NCI-H526 (cell line): ENCODE measurements at regions not wholly inside any gene's neighbourhood (a gene's known extent, or its start where the extent isn't known, plus 50 kb on each side); places are given as distances from the start of the nearest gene placed in this dataset.

Experiments used
- DNase-seq, 2 experiments: peaks; one replicate each; lab custom pipeline; 2025; lab: John Stamatoyannopoulos, UW

- no peak for DNase-seq
These were observed 106.8 kb downstream of the CNTN3 start for GRCh38 chr3:74507691-74508090.

GRCh38 chr3:74506246-74506645, 108.2 kb downstream of the CNTN3 start:
- no peak for DNase-seq

DNA sequence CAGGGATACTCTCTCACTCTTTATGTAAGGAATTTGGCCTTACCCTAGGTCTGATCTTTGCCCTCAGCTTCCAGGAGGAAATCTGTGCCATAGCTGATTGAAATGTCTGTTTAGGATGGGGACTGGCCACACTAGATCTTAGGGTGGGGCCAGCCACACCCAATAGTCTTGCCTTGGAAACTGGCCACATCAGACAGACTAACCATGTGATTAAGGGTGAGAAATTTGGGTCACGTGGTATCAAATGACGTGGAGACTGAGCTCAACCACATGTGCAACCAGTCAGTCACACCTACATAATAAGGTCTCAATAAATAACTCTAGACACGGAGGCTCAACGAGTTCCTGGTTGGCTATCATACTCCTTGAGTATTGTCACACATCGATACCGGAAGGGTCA, 113.5 kb downstream of the CNTN3 start:
- DNase-seq = no peak

- no peak for DNase-seq
These were observed 114.2 kb downstream of the CNTN3 start for GRCh38 chr3:74500257-74500656.

GRCh38 chr3:74491874-74492273, 122.6 kb downstream of the CNTN3 start:
- DNase-seq = no peak

- no peak for DNase-seq
These were observed 125.2 kb downstream of the CNTN3 start for GRCh38 chr3:74489050-74489792.

DNA sequence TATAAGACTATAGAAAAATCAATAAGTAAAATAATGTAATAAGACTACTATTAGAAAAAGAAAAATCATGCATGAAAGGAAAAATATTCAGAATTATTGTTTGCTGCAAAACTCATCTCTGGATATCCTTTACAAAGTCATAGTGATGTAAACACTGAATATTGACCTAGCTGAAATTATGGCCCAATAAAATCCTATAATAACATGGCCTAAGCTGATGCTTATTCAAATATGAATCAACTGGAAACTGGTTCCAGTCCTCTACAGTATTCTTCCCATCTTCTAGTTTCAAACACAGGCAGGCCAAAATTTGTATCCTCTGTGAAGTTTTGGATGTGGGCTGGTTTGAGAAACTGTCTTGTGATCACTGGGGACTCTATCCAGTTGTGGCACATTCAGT, 134.5 kb downstream of the CNTN3 start:
- DNase-seq = no peak

DNA sequence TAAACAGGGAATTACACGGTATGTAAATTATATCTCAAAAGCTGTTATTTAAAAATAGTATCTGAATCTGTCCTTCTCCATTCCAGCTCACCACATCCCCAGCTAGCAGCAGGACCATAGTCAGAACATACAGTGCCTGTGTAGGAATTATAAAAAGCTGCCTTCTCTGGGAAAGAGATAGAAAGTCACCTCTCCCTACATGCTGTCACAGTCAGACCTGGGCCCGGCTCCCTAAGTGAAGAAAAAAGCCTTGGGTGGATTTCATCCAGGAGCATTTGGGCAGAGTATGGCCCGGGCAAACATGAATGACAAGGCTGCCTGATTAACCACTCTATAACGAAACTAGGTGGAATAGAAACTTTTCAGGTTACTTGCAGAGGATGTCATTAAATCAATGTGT, 144.1 kb downstream of the CNTN3 start:
- DNase-seq = no peak

DNA sequence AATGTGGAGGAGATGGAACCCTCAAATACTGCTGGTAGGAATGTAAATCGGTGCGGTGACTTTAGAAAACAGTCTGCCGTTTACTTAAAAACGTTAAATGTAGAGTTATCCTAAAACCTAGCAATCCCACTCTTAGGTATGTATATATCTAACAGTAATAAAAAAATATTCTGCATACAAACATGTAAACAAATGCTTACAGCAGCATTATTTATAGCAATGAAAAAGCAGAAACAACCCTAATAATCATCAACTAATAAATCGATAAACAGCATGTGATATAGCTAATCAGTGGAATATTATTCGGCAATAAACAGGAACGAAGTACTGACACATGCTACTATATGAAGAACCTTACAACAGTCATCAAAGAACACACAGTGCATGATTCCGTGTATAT, 144.7 kb downstream of the CNTN3 start:
- DNase-seq = no peak

- DNase-seq = no peak
These were observed 145.3 kb downstream of the CNTN3 start for GRCh38 chr3:74469151-74469550.

- DNase-seq = no peak
These were observed 148.6 kb downstream of the CNTN3 start for GRCh38 chr3:74465715-74466410.

GRCh38 chr3:74463515-74463914, 150.9 kb downstream of the CNTN3 start:
- no peak for DNase-seq

DNA sequence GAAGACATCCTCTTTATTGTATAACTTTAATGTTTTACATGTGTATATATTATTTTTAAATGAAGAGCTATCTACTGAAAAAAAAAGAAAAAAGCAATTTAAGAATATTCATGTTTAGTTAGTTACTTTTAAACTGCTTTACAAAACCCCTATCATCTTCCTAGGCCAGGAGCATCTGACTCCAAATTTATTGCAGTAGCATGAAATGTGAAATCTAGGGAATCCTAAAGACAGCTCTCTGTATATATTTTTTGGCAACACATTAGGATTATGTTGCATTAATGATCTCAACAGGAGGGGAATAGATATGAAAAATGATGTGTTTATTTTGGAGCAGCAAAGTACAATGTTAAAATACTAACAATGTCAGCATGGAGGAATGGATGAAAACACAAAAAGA, 158.3 kb downstream of the CNTN3 start:
- DNase-seq = no peak

DNA sequence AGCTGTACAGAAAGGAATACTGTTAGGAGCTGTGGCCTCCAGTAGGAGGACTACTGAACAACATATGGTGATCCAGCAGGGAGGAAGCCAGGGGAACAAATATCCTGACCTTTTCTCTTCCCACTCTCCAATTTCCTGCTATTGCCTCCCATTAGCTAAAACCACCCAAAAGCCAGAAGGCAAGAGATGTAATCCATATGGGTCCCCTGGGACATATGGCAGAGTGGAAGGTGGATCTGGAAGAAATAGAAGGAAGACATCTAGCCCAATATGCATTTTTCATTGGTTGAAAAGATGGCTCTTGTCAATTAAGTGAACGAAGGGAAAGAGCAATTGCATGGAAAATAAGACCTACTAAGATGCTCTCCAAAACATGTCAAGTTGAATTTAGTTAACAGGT, 167.2 kb downstream of the CNTN3 start:
- DNase-seq = no peak

GRCh38 chr3:74445541-74445940, 168.9 kb downstream of the CNTN3 start:
- no peak for DNase-seq

DNA sequence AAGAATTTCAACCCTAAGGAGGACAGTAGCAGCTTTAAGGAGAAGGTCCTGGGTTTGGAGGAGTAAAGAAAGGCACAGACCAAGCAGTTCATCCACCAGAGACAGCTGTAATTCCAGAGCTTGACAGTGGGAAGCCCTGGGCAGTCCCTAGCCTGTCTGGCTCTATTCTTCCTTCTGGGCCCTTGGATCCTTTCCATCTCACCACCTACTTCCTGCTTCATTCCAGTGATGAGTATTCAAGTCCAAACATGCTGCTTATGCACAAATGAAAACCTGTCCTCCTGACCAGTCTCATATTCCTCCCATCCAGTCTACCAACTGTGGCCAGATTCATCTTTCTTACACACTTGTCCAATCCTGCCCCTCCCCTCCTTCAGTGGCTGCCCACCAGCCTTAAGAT, 171.4 kb downstream of the CNTN3 start:
- no peak for DNase-seq

GRCh38 chr3:74442683-74443082, 171.8 kb downstream of the CNTN3 start:
- DNase-seq = no peak

GRCh38 chr3:74442068-74442467, 172.4 kb downstream of the CNTN3 start:
- DNase-seq = no peak

DNA sequence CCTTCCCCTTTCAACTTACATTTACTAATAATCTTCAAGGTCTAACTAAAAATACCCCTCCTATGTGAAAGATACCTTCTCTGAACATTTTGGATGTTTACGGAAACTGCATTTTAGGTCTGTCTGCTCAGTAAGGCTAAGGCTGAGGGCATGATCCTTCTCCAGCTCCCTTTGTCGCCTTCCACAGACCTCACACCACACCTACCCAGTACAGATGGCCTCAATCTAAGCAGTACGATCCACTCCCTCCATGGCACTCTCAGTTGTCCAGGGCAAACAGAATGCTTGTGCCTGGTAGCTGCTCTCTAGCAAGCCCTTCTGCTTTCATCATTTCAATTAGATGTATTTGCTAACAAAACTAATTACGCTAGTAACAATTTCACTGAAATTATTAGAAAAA, 178.3 kb downstream of the CNTN3 start:
- no peak for DNase-seq

- DNase-seq = no peak
These were observed 178.8 kb downstream of the CNTN3 start for GRCh38 chr3:74435631-74436030.

- no peak for DNase-seq
These were observed 180.1 kb downstream of the CNTN3 start for GRCh38 chr3:74434406-74434805.

DNA sequence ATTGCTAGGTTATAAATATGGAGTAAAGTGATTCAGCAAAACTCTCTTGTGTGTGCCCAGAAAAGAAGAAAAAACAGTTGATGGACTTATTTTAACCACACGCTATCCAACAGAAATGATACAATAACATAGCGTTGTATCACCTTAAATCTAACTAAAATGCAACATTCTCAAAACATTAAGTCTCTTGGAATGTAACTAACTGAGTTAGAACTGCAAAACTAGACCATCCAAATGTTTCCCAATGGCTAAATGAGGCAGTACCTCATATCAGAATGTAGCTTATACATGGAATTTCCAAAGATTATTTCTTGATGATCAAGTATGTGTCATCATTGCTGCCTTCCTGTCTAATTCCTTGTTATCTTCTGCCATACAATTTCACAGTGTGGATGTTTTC, 187.9 kb downstream of the CNTN3 start:
- DNase-seq = no peak

DNA sequence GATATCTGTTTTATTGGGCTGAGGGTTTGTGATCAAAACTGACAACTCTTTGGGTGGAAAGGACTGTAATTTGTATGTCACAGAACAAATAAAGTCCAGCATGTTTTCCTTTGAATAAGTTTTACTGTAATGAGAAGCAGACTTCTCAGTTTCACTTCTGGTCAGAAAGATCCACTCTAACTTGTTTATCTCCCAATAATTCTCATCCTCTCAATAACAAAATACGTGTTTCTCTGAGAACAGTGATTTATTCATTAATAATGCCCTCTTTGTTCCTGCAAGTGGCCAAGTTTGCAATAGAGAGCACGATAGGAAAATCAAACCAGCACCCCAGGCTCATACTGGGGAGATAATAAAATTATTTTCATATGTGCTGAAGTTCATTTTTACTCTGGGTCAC, 190.6 kb downstream of the CNTN3 start:
- DNase-seq = no peak
